Spleen (tissue), 7 donors: ENCODE measurements at regions not wholly inside any gene's neighbourhood (a gene's known extent, or its start where the extent isn't known, plus 50 kb on each side); places are given as distances from the start of the nearest gene placed in this dataset.
A peak's percentile ranks its signal among the peaks of the same experiment; 100 is the strongest.

Source experiments
- CTCF ChIP-seq, 11 experiments: fragments of 200-600 bp in 7 of 11; fragments of 450-650 bp in 4 of 11; sonication (generic) in 4 of 11; IDR thresholded peaks in 8 of 11; conservative IDR thresholded peaks in 3 of 11; 1 replicate in 7 of 11; 2 replicates in 4 of 11; pipeline versions ENCODE4 v1.4.0 to v1.8.0; 2016 to 2021; ENCODE audit warnings: antibody characterized with exemption in 11 of 11, inconsistent platforms in 4 of 11, mild to moderate bottlenecking in 1 of 11
- POLR2A ChIP-seq, 3 donors: fragments of 450-650 bp; IDR thresholded peaks; one replicate each; pipeline ENCODE4 v1.5.1; 2017; ENCODE audit warnings: antibody characterized with exemption in 3 of 3, mild to moderate bottlenecking in 1 of 3
- POLR2AphosphoS5 ChIP-seq, 3 donors: sonication (generic); formaldehyde crosslinking; IDR thresholded peaks; one replicate each; pipeline ENCODE4 v1.5.1; 2017; ENCODE audit warnings: antibody characterized with exemption in 3 of 3
- donor health status: DM: no; HTN: no; CAD: no; lungs with moderate emphysema.
- donor health status: DM: no; HTN: no; CAD: no.
- donor health status: DM: no; HTN: no; CAD: no.

DNA sequence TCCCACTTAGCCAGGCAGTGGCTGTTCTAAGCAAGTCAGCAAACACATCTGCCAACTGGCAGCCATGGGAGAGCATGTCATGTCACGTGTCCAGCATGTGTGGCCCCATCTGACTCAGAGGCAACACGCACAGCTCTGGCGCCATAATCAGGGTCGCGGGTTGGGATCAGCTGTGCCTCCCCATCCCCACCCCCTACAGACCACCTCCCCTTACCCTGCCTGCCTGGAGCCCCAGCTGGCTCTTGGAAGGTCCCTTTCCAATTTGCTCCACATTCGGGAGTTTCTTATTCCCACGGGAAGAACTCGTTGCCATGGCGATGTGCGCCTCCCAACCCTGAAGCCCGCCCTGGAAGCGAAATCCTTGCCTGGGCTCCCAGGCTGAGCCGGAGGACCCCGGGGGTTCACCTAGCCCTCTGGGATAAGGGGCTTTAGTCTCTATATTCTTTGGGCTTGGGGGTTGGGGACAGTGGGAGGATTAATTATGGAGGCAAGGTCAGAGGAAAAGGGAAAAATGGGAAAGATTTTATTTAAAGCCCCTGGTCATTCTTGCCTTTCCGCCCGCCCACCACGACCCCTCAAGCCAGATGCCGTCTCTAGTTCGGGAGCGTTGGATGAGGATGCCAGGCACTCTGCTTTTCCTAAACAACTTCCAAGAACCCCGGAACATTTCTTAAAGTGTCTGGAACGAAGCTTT lies 283.7 kb downstream of the ZEB1 start:
- TF ChIP-seq CTCF (IDR thresholded peaks at IDR 0.05 in 8 of 11, conservative IDR thresholded peaks at IDR 0.05 in 3 of 11), result no peak
- TF ChIP-seq POLR2A (IDR thresholded peaks at IDR 0.05), result no peak
- peak; percentile 13 to 45 (median 33) for TF ChIP-seq POLR2AphosphoS5 (IDR thresholded peaks at IDR 0.05)
